ENCODE measurements at regions not wholly inside any gene's neighbourhood (a gene's known extent, or its start where the extent isn't known, plus 50 kb on each side); places are given as distances from the start of the nearest gene placed in this dataset.

DNA sequence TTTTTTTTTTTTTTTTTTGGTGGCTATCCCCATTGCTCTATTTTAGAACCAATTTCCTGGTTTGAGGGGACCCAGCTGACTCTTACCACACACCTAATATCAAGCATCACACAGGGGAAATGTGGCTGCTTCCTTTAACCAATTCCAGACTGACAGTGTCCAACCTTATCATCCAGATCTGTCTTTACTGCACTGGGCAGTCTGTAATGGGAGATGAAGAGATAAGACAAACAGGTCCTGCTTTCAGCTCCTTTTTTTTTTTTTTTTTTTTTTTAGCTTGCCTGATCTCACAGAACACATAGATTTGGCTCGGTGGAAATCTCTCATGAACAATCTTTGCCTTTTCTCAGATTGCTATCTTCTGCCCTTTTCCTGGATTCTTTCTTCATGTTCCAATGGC lies 198.8 kb upstream of the TYRP1 start:
- ATAC-seq (ENCODE audit: insufficient read depth, low read depth) (no peak), DNase-seq (no peak)
- Histone ChIP-seq H3K9me3 (ENCODE audit: insufficient read depth, low read length, severe bottlenecking) (no peaks in the 10 kb centered on the region), H3K4me3 (ENCODE audit: low read depth in 1 of 2, low read length in 2 of 2) (no peak overlapping the region), H3K79me2 (ENCODE audit: insufficient read depth, low read length) (no peaks in the 10 kb centered on the region), H3K27me3 (ENCODE audit: insufficient read depth, low read length, poor library complexity) (no peaks in the 10 kb centered on the region), H3K36me3 (ENCODE audit: insufficient read depth, low read length) (no peaks in the 10 kb centered on the region), H3K27ac (ENCODE audit: low read length) (no peak overlapping the region), H2AFZ (ENCODE audit: low read depth, low read length) (no peak overlapping the region), H3K4me1 (ENCODE audit: insufficient read depth, low read length) (no peaks in the 10 kb centered on the region), H3K4me2 (ENCODE audit: insufficient read depth, low read length) (no peak overlapping the region), H4K20me1 (ENCODE audit: insufficient read depth, low read length) (no peaks in the 10 kb centered on the region), H3K9ac (ENCODE audit: low read depth, low read length) (no peak overlapping the region)
- no peak for TF ChIP-seq EZH2 (IDR thresholded peaks at IDR 0.05; ENCODE audit: borderline replicate concordance, low read depth, low read length, severe bottlenecking)
- TF ChIP-seq, protein P1, sequence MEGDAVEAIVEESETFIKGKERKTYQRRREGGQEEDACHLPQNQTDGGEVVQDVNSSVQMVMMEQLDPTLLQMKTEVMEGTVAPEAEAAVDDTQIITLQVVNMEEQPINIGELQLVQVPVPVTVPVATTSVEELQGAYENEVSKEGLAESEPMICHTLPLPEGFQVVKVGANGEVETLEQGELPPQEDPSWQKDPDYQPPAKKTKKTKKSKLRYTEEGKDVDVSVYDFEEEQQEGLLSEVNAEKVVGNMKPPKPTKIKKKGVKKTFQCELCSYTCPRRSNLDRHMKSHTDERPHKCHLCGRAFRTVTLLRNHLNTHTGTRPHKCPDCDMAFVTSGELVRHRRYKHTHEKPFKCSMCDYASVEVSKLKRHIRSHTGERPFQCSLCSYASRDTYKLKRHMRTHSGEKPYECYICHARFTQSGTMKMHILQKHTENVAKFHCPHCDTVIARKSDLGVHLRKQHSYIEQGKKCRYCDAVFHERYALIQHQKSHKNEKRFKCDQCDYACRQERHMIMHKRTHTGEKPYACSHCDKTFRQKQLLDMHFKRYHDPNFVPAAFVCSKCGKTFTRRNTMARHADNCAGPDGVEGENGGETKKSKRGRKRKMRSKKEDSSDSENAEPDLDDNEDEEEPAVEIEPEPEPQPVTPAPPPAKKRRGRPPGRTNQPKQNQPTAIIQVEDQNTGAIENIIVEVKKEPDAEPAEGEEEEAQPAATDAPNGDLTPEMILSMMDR (IDR thresholded peaks at IDR 0.05; ENCODE audit: borderline replicate concordance, extremely low read depth, low read length, poor library complexity, severe bottlenecking), result no peak

DNA sequence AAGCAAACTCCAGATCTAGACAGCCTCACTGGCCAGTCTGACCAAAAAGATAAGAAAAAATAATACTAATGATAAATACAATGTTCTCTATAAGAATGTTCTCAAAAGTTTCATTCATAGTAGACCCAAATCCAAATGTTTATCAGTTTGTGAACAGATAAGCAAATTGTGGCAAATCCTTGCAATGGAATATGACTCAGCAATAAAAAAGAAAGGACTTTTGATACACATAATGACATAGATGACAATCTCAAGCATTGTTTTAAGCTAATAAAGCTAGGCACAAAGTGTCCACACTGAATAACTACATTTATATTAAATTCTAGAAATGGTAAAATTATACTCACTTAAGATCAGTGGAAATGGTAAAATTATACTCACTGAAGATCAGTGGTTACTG lies 195.4 kb upstream of the TYRP1 start:
- no peak overlapping the region for H2AFZ ChIP-seq (ENCODE audit: low read depth, low read length)
- DNase-seq, result no peak

DNA sequence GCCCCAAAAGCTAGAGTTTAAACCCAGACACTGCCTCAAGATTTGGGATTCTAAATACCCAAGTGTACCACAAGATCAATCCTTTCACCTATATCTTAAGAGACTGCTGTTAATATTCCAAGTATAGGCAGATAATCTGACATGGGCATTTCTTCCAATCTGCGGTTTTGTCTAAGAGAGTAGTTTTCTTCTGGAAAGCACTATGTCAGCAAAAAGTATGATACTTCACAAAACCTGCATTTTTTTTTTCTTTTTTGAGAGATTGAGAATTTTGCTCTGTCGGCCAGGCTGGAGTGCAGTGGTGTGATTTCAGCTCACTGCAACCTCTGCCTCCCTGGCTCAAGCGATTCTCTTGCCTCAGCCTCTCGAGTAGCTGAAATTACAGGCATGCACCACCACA lies 190.7 kb upstream of the TYRP1 start:
- Histone ChIP-seq H3K9me3 (ENCODE audit: insufficient read depth, low read length, severe bottlenecking) (no peaks in the 10 kb centered on the region), H3K4me2 (ENCODE audit: insufficient read depth, low read length) (no peak overlapping the region), H4K20me1 (ENCODE audit: insufficient read depth, low read length) (no peaks in the 10 kb centered on the region), H3K4me3 (ENCODE audit: low read depth in 1 of 2, low read length in 2 of 2) (no peak overlapping the region), H3K27me3 (ENCODE audit: insufficient read depth, low read length, poor library complexity) (no peaks in the 10 kb centered on the region), H3K9ac (ENCODE audit: low read depth, low read length) (no peak overlapping the region), H3K79me2 (ENCODE audit: insufficient read depth, low read length) (no peaks in the 10 kb centered on the region), H3K27ac (ENCODE audit: low read length) (no peak overlapping the region), H3K36me3 (ENCODE audit: insufficient read depth, low read length) (no peaks in the 10 kb centered on the region), H3K4me1 (ENCODE audit: insufficient read depth, low read length) (no peaks in the 10 kb centered on the region), H2AFZ (ENCODE audit: low read depth, low read length) (no peak overlapping the region)
- DNase-seq (no peak), ATAC-seq (ENCODE audit: insufficient read depth, low read depth) (no peak)
- no peak for TF ChIP-seq EZH2 (IDR thresholded peaks at IDR 0.05; ENCODE audit: borderline replicate concordance, low read depth, low read length, severe bottlenecking)
- TF ChIP-seq, protein P1 (IDR thresholded peaks at IDR 0.05; ENCODE audit: borderline replicate concordance, extremely low read depth, low read length, poor library complexity, severe bottlenecking), result no peak

More for the DNA sequence above, 195.4 kb upstream of the TYRP1 start:
- Histone ChIP-seq H3K9ac (ENCODE audit: low read depth, low read length) (no peak overlapping the region), H3K79me2 (ENCODE audit: insufficient read depth, low read length) (no peaks in the 10 kb centered on the region), H3K27ac (ENCODE audit: low read length) (no peak overlapping the region), H3K36me3 (ENCODE audit: insufficient read depth, low read length) (no peaks in the 10 kb centered on the region), H3K4me3 (ENCODE audit: low read depth in 1 of 2, low read length in 2 of 2) (no peak overlapping the region), H4K20me1 (ENCODE audit: insufficient read depth, low read length) (no peaks in the 10 kb centered on the region), H3K27me3 (ENCODE audit: insufficient read depth, low read length, poor library complexity) (no peaks in the 10 kb centered on the region), H3K4me2 (ENCODE audit: insufficient read depth, low read length) (no peak overlapping the region), H3K4me1 (ENCODE audit: insufficient read depth, low read length) (no peaks in the 10 kb centered on the region), H3K9me3 (ENCODE audit: insufficient read depth, low read length, severe bottlenecking) (no peaks in the 10 kb centered on the region)
- TF ChIP-seq, protein P1 (IDR thresholded peaks at IDR 0.05; ENCODE audit: borderline replicate concordance, extremely low read depth, low read length, poor library complexity, severe bottlenecking), result no peak
- TF ChIP-seq EZH2 (IDR thresholded peaks at IDR 0.05; ENCODE audit: borderline replicate concordance, low read depth, low read length, severe bottlenecking), result no peak
- ATAC-seq (ENCODE audit: insufficient read depth, low read depth), result no peak

DNA sequence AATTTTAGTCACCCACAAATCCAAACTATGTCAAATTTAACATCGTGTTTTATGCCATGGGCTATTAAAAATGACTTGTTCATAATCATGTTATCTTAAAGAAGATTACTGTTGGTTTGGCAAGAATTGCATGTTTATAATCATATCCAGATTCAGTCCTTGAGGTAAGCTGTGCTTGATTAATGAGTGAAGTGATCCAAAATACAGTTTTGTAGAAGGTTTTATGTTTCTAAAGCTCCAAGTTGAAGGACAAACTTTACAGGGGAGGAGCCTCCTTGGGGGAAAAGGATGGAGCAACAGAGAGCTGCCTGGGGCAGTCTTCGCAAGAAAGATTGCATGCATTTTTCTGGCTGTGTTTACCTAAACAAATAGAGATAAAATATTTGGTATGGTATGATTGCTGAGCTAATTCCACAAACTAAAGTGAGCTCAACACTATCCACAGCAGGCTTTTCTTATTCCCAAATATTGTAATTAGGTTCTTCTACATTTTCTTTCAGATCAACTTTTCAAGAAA lies 189.5 kb upstream of the TYRP1 start:
- Histone ChIP-seq H3K27ac (ENCODE audit: low read length) (no peak overlapping the region), H3K36me3 (ENCODE audit: insufficient read depth, low read length) (no peaks in the 10 kb centered on the region), H2AFZ (ENCODE audit: low read depth, low read length) (no peak overlapping the region), H3K27me3 (ENCODE audit: insufficient read depth, low read length, poor library complexity) (no peaks in the 10 kb centered on the region), H3K9me3 (ENCODE audit: insufficient read depth, low read length, severe bottlenecking) (no peaks in the 10 kb centered on the region), H3K79me2 (ENCODE audit: insufficient read depth, low read length) (no peaks in the 10 kb centered on the region), H3K4me2 (ENCODE audit: insufficient read depth, low read length) (no peak overlapping the region), H3K9ac (ENCODE audit: low read depth, low read length) (no peak overlapping the region), H3K4me3 (ENCODE audit: low read depth in 1 of 2, low read length in 2 of 2) (no peak overlapping the region), H3K4me1 (ENCODE audit: insufficient read depth, low read length) (no peaks in the 10 kb centered on the region), H4K20me1 (ENCODE audit: insufficient read depth, low read length) (no peaks in the 10 kb centered on the region)
- no peak for ATAC-seq (ENCODE audit: insufficient read depth, low read depth)
- TF ChIP-seq EZH2 (IDR thresholded peaks at IDR 0.05; ENCODE audit: borderline replicate concordance, low read depth, low read length, severe bottlenecking), result no peak
- TF ChIP-seq, protein P1 (IDR thresholded peaks at IDR 0.05; ENCODE audit: borderline replicate concordance, extremely low read depth, low read length, poor library complexity, severe bottlenecking), result no peak
- DNase-seq, result no peak
